Bronchial epithelial cell (primary cell): ENCODE measurements at regions not wholly inside any gene's neighbourhood (a gene's known extent, or its start where the extent isn't known, plus 50 kb on each side); places are given as distances from the start of the nearest gene placed in this dataset.

Experiments used
- DNase-seq: peaks from one replicate; pipeline ENCODE4 v3.0.0-alpha.2; 2010; ENCODE audit warnings: low read depth
- FAIRE-seq: peaks from 2 replicates; lab custom pipeline; 2011; peaks lifted over from hg19 to GRCh38; lab: Jason Lieb, UNC
- H3K27me3 ChIP-seq: 2 replicates; pipeline ENCODE4 v1.5.1; 2011; ENCODE audit warnings: low read length; ENCODE audit not compliant: control insufficient read depth, insufficient read depth
- H3K36me3 ChIP-seq: 2 replicates; pipeline ENCODE4 v1.5.1; 2011; ENCODE audit warnings: low read length; ENCODE audit not compliant: control insufficient read depth, insufficient read depth
- H3K4me3 ChIP-seq: 2 replicates; pipeline ENCODE4 v1.5.1; 2011; ENCODE audit warnings: mild to moderate bottlenecking, low read depth, low read length, control low read depth
- CTCF ChIP-seq: IDR thresholded peaks from 2 replicates; pipeline ENCODE4 v1.5.1; 2011; ENCODE audit warnings: mild to moderate bottlenecking, moderate library complexity, low read length, control low read depth, inconsistent platforms; ENCODE audit not compliant: insufficient read depth, severe bottlenecking

- FAIRE-seq, result no peak
- H3K4me3 ChIP-seq, result no peak overlapping the region
- no peak for TF ChIP-seq CTCF
- no peaks in the 10 kb centered on the region for H3K27me3 ChIP-seq
- no peak for DNase-seq
- H3K36me3 ChIP-seq, result no peaks in the 10 kb centered on the region
Measured at GRCh38 chr2:238963161-238963970, 115.5 kb downstream of the TWIST2 start.

- FAIRE-seq, result no peak
- Histone ChIP-seq H3K4me3 (no peak overlapping the region), H3K27me3 (no peaks in the 10 kb centered on the region), H3K36me3 (no peaks in the 10 kb centered on the region)
- DNase-seq, result no peak
- TF ChIP-seq CTCF, result no peak
Measured at GRCh38 chr2:238963971-238964328, 116.1 kb downstream of the TWIST2 start.

GRCh38 chr2:238964544-238965067, 116.7 kb downstream of the TWIST2 start:
- DNase-seq (no peak), FAIRE-seq (no peak)
- H3K36me3 ChIP-seq, result no peaks in the 10 kb centered on the region
- H3K27me3 ChIP-seq, result no peaks in the 10 kb centered on the region
- H3K4me3 ChIP-seq, result no peak overlapping the region
- no peak for TF ChIP-seq CTCF

DNA sequence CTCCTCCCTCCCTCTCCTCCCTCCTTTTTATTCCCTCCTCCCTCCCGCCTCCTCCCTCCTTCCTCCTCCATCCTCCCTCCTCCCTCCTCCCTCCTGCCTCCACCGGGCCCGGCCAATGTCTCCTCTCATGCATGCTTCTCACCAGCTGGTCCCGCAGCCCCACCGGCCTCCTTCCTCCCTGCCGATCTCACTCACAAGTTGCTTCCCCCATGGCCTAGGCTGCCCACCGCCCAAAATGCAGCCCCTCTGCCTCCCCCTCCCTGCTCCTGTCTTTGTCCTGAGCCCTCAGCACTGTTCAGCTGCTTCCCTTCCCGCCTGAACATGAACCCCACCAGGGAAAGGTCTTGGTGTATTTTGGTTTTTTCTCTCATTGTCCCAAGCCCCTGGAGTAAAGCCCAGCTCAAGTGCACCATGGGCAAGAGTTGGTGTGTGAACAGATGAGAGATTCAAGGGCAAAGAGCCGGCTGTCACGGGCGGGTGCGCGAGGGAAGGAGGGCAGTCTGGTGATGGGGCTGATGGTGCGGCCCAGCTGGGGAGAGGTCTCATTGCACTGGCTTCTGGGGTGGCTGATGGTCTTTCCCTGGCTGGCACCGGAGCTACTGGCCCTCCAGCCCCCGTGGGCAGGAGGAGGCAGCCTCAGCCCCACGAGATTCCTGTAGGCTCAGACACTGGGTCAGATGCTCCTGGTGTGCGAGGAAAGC, 117.6 kb downstream of the TWIST2 start:
- Histone ChIP-seq H3K4me3 (no peak overlapping the region), H3K36me3 (no peaks in the 10 kb centered on the region), H3K27me3 (no peaks in the 10 kb centered on the region)
- DNase-seq (no peak), FAIRE-seq (no peak)
- no peak for TF ChIP-seq CTCF

DNA sequence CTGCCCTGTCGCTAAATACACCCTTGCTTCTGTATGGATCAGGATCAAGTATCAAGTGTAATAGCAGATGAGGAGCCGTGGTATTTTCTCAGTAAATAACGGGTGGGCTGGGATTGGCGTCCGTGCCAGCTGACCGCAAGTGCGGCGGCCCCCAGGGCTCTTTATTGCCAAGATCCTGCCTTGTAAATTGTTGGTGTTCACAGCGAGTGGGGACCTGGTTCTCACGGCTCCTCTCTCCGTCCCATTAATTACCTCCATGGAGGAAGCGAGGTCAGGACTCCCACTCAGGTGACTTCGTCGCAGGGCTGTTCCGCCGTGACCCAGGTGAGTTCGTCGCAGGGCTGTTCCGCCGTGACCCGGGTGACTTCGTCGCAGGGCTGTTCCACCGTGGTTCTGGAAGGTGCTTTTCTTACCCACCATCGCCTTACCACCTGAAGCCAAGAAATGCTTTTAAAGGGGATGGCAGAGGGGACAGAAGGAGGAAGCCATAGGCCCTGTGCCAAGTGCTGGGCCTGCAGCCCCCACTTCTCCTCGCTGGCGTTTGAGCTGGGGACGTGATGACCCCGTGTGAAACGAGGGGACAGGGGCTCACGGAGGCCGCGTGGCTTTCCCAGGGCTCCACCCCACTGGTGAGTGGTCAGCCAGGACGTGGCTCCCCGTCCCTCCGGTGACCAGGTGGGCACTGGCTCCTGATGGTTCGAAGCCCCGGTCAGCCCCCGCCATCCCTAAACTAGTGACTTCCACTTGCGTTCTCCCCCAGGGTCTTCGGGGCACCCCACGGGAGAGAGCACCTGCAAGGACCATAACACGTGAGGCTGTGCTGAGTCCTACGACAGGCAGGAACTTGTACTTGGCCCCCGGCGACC, 118.4 kb downstream of the TWIST2 start:
- Histone ChIP-seq H3K4me3 (no peak overlapping the region), H3K27me3 (no peaks in the 10 kb centered on the region), H3K36me3 (no peaks in the 10 kb centered on the region)
- TF ChIP-seq CTCF, result no peak
- DNase-seq, result no peak
- FAIRE-seq, result no peak
